ENCODE measurements at regions not wholly inside any gene's neighbourhood (a gene's known extent, or its start where the extent isn't known, plus 50 kb on each side); places are given as distances from the start of the nearest gene placed in this dataset.

DNA sequence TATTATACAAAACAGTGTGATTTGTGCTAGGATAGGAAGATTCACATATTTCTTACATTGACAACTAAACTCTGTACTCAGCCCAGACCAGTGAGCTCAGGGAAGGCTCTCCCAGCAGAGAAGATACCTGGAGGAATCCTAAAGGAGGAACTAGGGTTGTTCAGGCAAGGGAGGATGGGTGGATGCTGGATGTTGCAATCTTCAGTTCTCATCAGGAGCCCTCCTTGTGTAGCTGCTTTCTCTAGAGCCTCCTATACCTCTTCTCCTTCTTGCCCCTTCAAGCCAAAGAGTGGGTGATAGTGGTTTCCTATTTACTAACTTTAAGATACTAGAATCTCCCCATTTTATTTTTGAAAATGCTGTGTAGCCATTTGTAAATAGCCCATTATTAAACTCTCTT is 117.3 kb downstream of the NKX6-1 start:
- TF ChIP-seq POLR2AphosphoS5 (IDR thresholded peaks at IDR 0.05) (no peak), CTCF (IDR thresholded peaks at IDR 0.05) (no peak), POLR2A (IDR thresholded peaks at IDR 0.05; ENCODE audit: low read depth) (no peak)
